Right lobe of liver (tissue), 6 donors: ENCODE measurements at regions not wholly inside any gene's neighbourhood (a gene's known extent, or its start where the extent isn't known, plus 50 kb on each side); places are given as distances from the start of the nearest gene placed in this dataset.

Experiments
- ATAC-seq, 4 donors: fragments of 200-7000 bp; cut with Tn5 transposase; one replicate each; pipeline ENCODE4 v1.9.1; 2020; ENCODE audit warnings: mild to moderate bottlenecking in 4 of 4, moderate library complexity in 4 of 4
- DNase-seq, 3 donors: peaks; one replicate each; pipeline ENCODE4 v3.0.0-alpha.2; 2020
- H3K27ac ChIP-seq, 3 donors: fragments of 200-600 bp; one replicate each; pipeline ENCODE4 v1.8.0; 2022
- H3K27me3 ChIP-seq, 2 donors: fragments of 200-600 bp; one replicate each; pipeline ENCODE4 v1.8.0; 2022
- H3K36me3 ChIP-seq, 4 donors: fragments of 200-600 bp; sonication (generic) in 1 of 4; one replicate each; pipeline versions ENCODE4 v1.5.1 to v1.8.0; 2017 to 2022; ENCODE audit warnings: control low read depth in 1 of 4
- H3K4me1 ChIP-seq, 4 donors: fragments of 200-600 bp; sonication (generic) in 1 of 4; one replicate each; pipeline versions ENCODE4 v1.5.1 to v1.8.0; 2017 to 2022; ENCODE audit warnings: control low read depth in 1 of 4
- H3K4me3 ChIP-seq, 3 donors: fragments of 200-600 bp; one replicate each; pipeline ENCODE4 v1.8.0; 2022
- H3K9me3 ChIP-seq, 4 donors: fragments of 200-600 bp; sonication (generic) in 1 of 4; one replicate each; pipeline versions ENCODE4 v1.5.1 to v1.8.0; 2017 to 2022; ENCODE audit warnings: control low read depth in 1 of 4
- CTCF ChIP-seq, 4 donors: fragments of 200-600 bp in 3 of 4; fragments of 450-650 bp in 1 of 4; IDR thresholded peaks; one replicate each; pipeline versions ENCODE4 v1.5.1 to v1.8.0; 2016 to 2022; ENCODE audit warnings: antibody characterized with exemption in 4 of 4, mild to moderate bottlenecking in 2 of 4
- POLR2A ChIP-seq: fragments of 450-650 bp; IDR thresholded peaks from one replicate; pipeline ENCODE4 v1.6.1; 2017; ENCODE audit warnings: antibody characterized with exemption, mild to moderate bottlenecking
- WGBS: methylation state at CpG from one replicate; pipeline ENCODE4 v1.1.6; 2018; ENCODE audit warnings: low coverage, low lambda C conversion rate; ENCODE audit not compliant: insufficient coverage; ENCODE audit errors: missing lambda C conversion rate; 5-methylcytosine and 5-hydroxymethylcytosine counted together
- intact Hi-C, 2 donors: fragments of 100-400 bp; cut with DNase I; formaldehyde crosslinking; loops; one replicate each; pipeline versions ENCODE4 v1.11.2 to v1.14.1; 2022
- donor health status: DM: no; HTN: yes; CAD: no.
- donor health status: DM: no; HTN: no; CAD: no.
- donor health status: DM: no; HTN: no; CAD: no.
- donor health status: DM: no; HTN: yes; CAD: no.
- donor health status: DM: no; HTN: yes; CAD: no.

- intact Hi-C loops, result no loop called here
- no peaks in the 10 kb centered on the region for H3K27me3 ChIP-seq
- DNase-seq, result no peak
- H3K36me3 ChIP-seq, result no peaks in the 10 kb centered on the region
- no peak for ATAC-seq
- H3K4me3 ChIP-seq, result no peak overlapping the region
- no peak for TF ChIP-seq POLR2A
- no peak for TF ChIP-seq CTCF (IDR thresholded peaks at IDR 0.05)
- H3K9me3 ChIP-seq, result no peaks in the 10 kb centered on the region
- WGBS, result 94% methylated on average over 3 of the region's 3 CpGs
- no peaks in the 10 kb centered on the region for H3K4me1 ChIP-seq
- no peak overlapping the region for H3K27ac ChIP-seq
Observed at GRCh38 chr13:110779022-110779421, 65.5 kb downstream of the ING1 start.

GRCh38 chr13:110780422-110780821 is 66.9 kb downstream of the ING1 start:
- WGBS, result 45% methylated on average over 2 of the region's 2 CpGs
- Histone ChIP-seq H3K36me3 (no peaks in the 10 kb centered on the region), H3K4me3 (no peak overlapping the region), H3K4me1 (no peaks in the 10 kb centered on the region), H3K27me3 (no peaks in the 10 kb centered on the region), H3K9me3 (no peaks in the 10 kb centered on the region), H3K27ac (no peak overlapping the region)
- ATAC-seq, result no peak
- intact Hi-C loops, result no loop called here
- no peak for DNase-seq
- TF ChIP-seq POLR2A (no peak), CTCF (IDR thresholded peaks at IDR 0.05) (no peak)

- H3K27ac ChIP-seq, result no peak overlapping the region
- DNase-seq (no peak), ATAC-seq (no peak)
- H3K4me3 ChIP-seq, result no peak overlapping the region
- H3K27me3 ChIP-seq, result no peaks in the 10 kb centered on the region
- intact Hi-C loops, result no loop called here
- H3K36me3 ChIP-seq, result no peaks in the 10 kb centered on the region
- no peaks in the 10 kb centered on the region for H3K4me1 ChIP-seq
- TF ChIP-seq POLR2A, result no peak
- TF ChIP-seq CTCF (IDR thresholded peaks at IDR 0.05), result no peak
- no peaks in the 10 kb centered on the region for H3K9me3 ChIP-seq
Observed at GRCh38 chr13:110782185-110782584, 68.7 kb downstream of the ING1 start.

GRCh38 chr13:110784704-110785103 is 71.2 kb downstream of the ING1 start:
- no peaks in the 10 kb centered on the region for H3K9me3 ChIP-seq
- ATAC-seq, result no peak
- 90% methylated on average over 2 of the region's 2 CpGs for WGBS

More at GRCh38 chr13:110784704-110785103, 71.2 kb downstream of the ING1 start:
- no peak for DNase-seq
- no peak overlapping the region for H3K27ac ChIP-seq
- no peaks in the 10 kb centered on the region for H3K27me3 ChIP-seq
- H3K4me1 ChIP-seq, result no peaks in the 10 kb centered on the region
- intact Hi-C loops, result no loop called here
- TF ChIP-seq CTCF (IDR thresholded peaks at IDR 0.05), result no peak
- H3K4me3 ChIP-seq, result no peak overlapping the region
- H3K36me3 ChIP-seq, result no peaks in the 10 kb centered on the region
